Mesendoderm (in vitro differentiated cells): ENCODE measurements at regions not wholly inside any gene's neighbourhood (a gene's known extent, or its start where the extent isn't known, plus 50 kb on each side); places are given as distances from the start of the nearest gene placed in this dataset.

ENCODE experiments used
- DNase-seq: peaks from one replicate; pipeline ENCODE4 v3.0.0; 2013
- H2AK5ac ChIP-seq: 2 replicates; pipeline ENCODE4 v1.6.1; 2013; ENCODE audit warnings: low read length, inconsistent platforms
- H2BK120ac ChIP-seq: 2 replicates; pipeline ENCODE4 v1.6.1; 2013; ENCODE audit warnings: low read depth, mild to moderate bottlenecking, low read length, moderate library complexity, mixed read lengths
- H2BK15ac ChIP-seq: replicated peaks from 2 replicates; pipeline ENCODE4 v1.6.1; 2013; ENCODE audit warnings: low read depth, mild to moderate bottlenecking, moderate library complexity
- H2BK5ac ChIP-seq: 2 replicates; pipeline ENCODE4 v1.6.1; 2013; ENCODE audit warnings: low read length, inconsistent platforms
- H3K18ac ChIP-seq: 2 replicates; pipeline ENCODE4 v1.6.1; 2013; ENCODE audit warnings: mild to moderate bottlenecking, low read length, mixed read lengths
- H3K23ac ChIP-seq: one replicate; pipeline ENCODE4 v1.6.1; 2013; ENCODE audit warnings: low read length
- H3K27ac ChIP-seq: 2 replicates; pipeline ENCODE4 v1.5.1; 2013; ENCODE audit warnings: low read depth, mild to moderate bottlenecking, inconsistent platforms, low read length, moderate library complexity
- H3K27me3 ChIP-seq: 2 replicates; pipeline ENCODE4 v1.6.1; 2013; ENCODE audit warnings: low read length, control low read depth, mild to moderate bottlenecking, inconsistent platforms; ENCODE audit not compliant: insufficient read depth, poor library complexity
- H3K36me3 ChIP-seq: 2 replicates; pipeline ENCODE4 v1.6.1; 2013; ENCODE audit warnings: low read length, inconsistent platforms; ENCODE audit not compliant: control insufficient read depth, insufficient read depth
- H3K4ac ChIP-seq: one replicate; pipeline ENCODE4 v1.6.1; 2013; ENCODE audit warnings: low read depth, mild to moderate bottlenecking, low read length, moderate library complexity
- H3K4me1 ChIP-seq: 2 replicates; pipeline ENCODE4 v1.6.1; 2013; ENCODE audit warnings: low read depth, low read length, inconsistent platforms; ENCODE audit not compliant: control insufficient read depth
- H3K4me2 ChIP-seq: 2 replicates; pipeline ENCODE4 v1.6.1; 2013; ENCODE audit warnings: low read length
- H3K4me3 ChIP-seq: 2 replicates; pipeline ENCODE4 v1.5.1; 2013; ENCODE audit warnings: mild to moderate bottlenecking, low read length
- H3K56ac ChIP-seq: one replicate; pipeline ENCODE4 v1.6.1; 2013; ENCODE audit warnings: low read length
- H3K79me1 ChIP-seq: 2 replicates; pipeline ENCODE4 v1.6.1; 2013; ENCODE audit warnings: low read length, inconsistent platforms
- H3K79me2 ChIP-seq: 2 replicates; pipeline ENCODE4 v1.6.1; 2013; ENCODE audit warnings: mild to moderate bottlenecking, low read length; ENCODE audit not compliant: control insufficient read depth, insufficient read depth
- H3K9ac ChIP-seq: 2 replicates; pipeline ENCODE4 v1.6.1; 2013; ENCODE audit warnings: low read length, inconsistent platforms
- H4K5ac ChIP-seq: one replicate; pipeline ENCODE4 v1.6.1; 2013; ENCODE audit warnings: low read length
- H4K8ac ChIP-seq: one replicate; pipeline ENCODE4 v1.6.1; 2013; ENCODE audit warnings: low read depth, mild to moderate bottlenecking, control low read depth, low read length, moderate library complexity
- WGBS: extraction: QIAGEN DNeasy Blood & Tissue Kit; methylation state at CpG from one replicate; pipeline ENCODE4 v1.1.7; 2013; ENCODE audit warnings: low lambda C conversion rate, missing lambda C conversion rate; ENCODE audit not compliant: insufficient coverage; ENCODE audit errors: extremely low coverage; 5-methylcytosine and 5-hydroxymethylcytosine counted together

DNA sequence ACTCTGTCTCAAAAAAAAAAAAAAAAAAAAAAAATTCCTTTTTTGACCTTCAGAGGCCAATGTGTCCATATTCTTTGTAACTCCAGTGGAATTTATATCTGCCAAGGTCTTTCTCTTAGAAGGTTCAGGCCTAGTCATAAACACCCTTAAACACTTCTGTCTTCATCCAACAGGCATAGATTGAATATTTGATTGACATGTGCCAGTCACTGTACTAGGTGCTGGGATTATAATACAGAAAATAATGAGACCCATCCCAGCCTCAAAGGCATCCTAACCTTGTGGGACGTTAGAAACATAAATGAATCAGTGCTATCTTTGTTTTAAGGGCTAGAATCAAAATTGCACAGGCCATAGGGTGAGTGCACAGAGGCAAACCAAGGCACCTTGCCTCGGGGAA is 62.9 kb upstream of the SERBP1 start:
- Histone ChIP-seq H3K79me1 (no peaks in the 10 kb centered on the region), H3K27ac (no peak overlapping the region), H3K4me2 (no peak overlapping the region)

DNA sequence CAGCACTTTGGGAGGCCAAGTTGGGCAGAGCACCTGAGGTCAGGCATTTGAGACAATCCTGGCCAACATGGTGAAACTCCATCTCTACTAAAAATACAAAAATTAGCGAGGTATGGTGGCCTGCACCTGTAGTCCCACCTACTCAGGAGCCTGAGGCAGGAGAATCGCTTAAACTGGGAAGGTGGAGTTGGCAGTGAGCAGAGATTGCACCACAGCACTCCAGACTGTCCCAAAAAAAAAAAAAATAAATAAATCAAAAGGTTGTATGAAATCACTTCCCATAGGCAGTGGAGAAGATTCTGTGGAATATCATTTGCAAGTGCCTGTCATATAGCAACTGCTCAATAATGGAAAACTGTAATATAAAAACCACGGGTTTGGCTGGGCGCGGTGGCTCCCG is 65.1 kb upstream of the SERBP1 start:
- Histone ChIP-seq H4K5ac (no peak overlapping the region), H3K9ac (no peak overlapping the region), H2BK5ac (no peak overlapping the region), H3K18ac (no peak overlapping the region), H3K27me3 (no peaks in the 10 kb centered on the region), H3K23ac (no peak overlapping the region), H3K4ac (no peak overlapping the region), H3K4me1 (no peaks in the 10 kb centered on the region), H3K36me3 (no peaks in the 10 kb centered on the region), H4K8ac (no peak overlapping the region), H2BK120ac (no peak overlapping the region), H2BK15ac (no peak overlapping the region), H2AK5ac (no peak overlapping the region), H3K4me3 (no peak overlapping the region), H3K79me2 (no peaks in the 10 kb centered on the region), H3K56ac (no peak overlapping the region), H3K27ac (no peak overlapping the region), H3K4me2 (no peak overlapping the region), H3K79me1 (no peaks in the 10 kb centered on the region)
- DNase-seq = no peak
- WGBS = no CpG with 5 or more reads among the region's 6 CpGs

More for the DNA sequence above, 62.9 kb upstream of the SERBP1 start:
- Histone ChIP-seq H3K4ac (no peak overlapping the region), H3K4me1 (no peaks in the 10 kb centered on the region), H3K27me3 (no peaks in the 10 kb centered on the region), H2AK5ac (no peak overlapping the region), H4K8ac (no peak overlapping the region), H2BK15ac (no peak overlapping the region), H3K9ac (no peak overlapping the region), H3K56ac (no peak overlapping the region), H3K79me2 (no peaks in the 10 kb centered on the region), H4K5ac (no peak overlapping the region), H3K36me3 (no peaks in the 10 kb centered on the region), H3K18ac (no peak overlapping the region), H3K4me3 (no peak overlapping the region), H2BK120ac (no peak overlapping the region), H2BK5ac (no peak overlapping the region), H3K23ac (no peak overlapping the region)
- DNase-seq = no peak
- no CpG with 5 or more reads among the region's 2 CpGs for WGBS

DNA sequence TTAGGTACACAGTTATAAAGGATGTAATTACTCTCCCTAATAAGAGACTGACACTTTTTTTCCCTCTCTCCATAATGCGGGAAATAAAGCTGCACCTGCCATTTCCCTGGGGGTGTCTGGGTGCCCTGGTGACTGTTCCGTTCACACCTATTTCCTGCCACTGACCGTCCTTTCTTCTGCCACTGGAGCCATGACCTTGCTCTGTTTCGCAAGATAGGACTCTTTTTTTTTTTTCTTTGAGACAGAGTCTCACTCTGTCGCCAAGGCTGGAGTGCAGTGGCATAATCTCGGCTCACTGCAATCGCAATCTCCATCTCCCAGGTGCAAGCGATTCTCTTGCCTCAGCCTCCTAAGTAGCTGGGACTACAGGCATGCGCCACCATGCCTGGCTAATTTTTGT is 66.1 kb upstream of the SERBP1 start:
- no peak overlapping the region for H2BK120ac ChIP-seq
- H2BK5ac ChIP-seq = no peak overlapping the region
- H3K27ac ChIP-seq = no peak overlapping the region
- no peak overlapping the region for H3K56ac ChIP-seq
- H3K9ac ChIP-seq = no peak overlapping the region
- H3K4me1 ChIP-seq = no peaks in the 10 kb centered on the region
- no peak overlapping the region for H2BK15ac ChIP-seq
- no peak overlapping the region for H3K18ac ChIP-seq
- H2AK5ac ChIP-seq = no peak overlapping the region
- H3K4ac ChIP-seq = no peak overlapping the region
- DNase-seq = no peak
- H3K79me1 ChIP-seq = no peaks in the 10 kb centered on the region
- no peaks in the 10 kb centered on the region for H3K36me3 ChIP-seq
- no peak overlapping the region for H3K4me3 ChIP-seq
- no CpG with 5 or more reads among the region's 9 CpGs for WGBS
- no peak overlapping the region for H3K23ac ChIP-seq
- no peak overlapping the region for H4K8ac ChIP-seq
- H3K79me2 ChIP-seq = no peaks in the 10 kb centered on the region
- no peaks in the 10 kb centered on the region for H3K27me3 ChIP-seq
- no peak overlapping the region for H4K5ac ChIP-seq
- no peak overlapping the region for H3K4me2 ChIP-seq

DNA sequence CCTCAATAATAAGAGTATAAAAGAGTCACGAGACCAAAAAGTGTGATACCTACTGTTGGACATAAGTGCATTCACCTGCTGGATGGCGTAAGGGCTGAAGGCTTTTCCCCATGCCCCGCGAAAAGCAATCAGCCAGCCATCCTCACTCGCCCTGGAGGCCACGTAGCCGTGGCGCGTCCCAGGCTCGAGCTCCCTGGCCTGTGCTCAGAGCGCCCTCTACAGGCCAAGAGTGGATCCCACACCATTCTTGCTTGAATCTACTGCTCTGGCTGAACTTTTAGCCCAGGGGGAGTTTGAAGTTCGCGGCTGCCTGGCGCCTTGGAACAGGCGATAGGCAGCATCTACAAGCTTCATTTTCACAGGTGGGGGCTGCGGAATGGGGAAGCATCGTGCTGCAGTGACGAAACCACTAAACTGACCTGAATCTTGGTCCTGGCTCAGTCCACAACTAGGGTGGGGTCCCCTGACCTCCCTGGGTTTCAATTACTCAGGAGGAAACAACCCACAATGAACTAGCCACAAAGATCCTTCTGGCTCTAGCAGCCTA is 70.3 kb upstream of the SERBP1 start:
- Histone ChIP-seq H3K9ac (no peak overlapping the region), H3K4ac (no peak overlapping the region), H2BK15ac (no peak overlapping the region), H2BK120ac (no peak overlapping the region), H2BK5ac (no peak overlapping the region), H3K27me3 (no peaks in the 10 kb centered on the region), H3K56ac (no peak overlapping the region), H3K79me2 (no peaks in the 10 kb centered on the region), H3K4me3 (no peak overlapping the region), H3K18ac (no peak overlapping the region), H4K5ac (no peak overlapping the region), H3K27ac (no peak overlapping the region), H4K8ac (no peak overlapping the region), H3K4me2 (no peak overlapping the region), H3K4me1 (no peaks in the 10 kb centered on the region), H3K23ac (no peak overlapping the region), H3K36me3 (no peaks in the 10 kb centered on the region), H2AK5ac (no peak overlapping the region), H3K79me1 (no peaks in the 10 kb centered on the region)
- WGBS = no CpG with 5 or more reads among the region's 18 CpGs
- peak; percentile 95 for DNase-seq

DNA sequence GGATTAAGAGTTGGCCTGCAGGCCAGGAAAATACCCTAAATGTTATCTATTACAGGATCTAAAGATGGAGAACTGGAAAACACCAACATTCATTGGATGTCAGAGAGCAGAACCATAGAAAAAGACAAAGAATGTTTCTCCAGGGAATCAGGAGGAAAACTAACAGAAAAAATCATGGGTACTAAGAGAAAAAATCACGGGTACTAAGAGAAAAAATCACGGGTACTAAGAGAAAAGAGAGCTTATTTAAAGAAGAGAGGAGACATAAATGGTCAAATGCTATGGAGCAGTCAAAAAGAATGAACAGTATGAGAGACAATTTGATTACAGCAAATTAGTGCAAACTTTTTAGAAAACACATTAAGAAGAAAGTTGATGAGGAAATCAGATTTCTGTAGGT is 73.8 kb upstream of the SERBP1 start:
- Histone ChIP-seq H3K23ac (no peak overlapping the region), H4K8ac (no peak overlapping the region), H3K79me2 (no peaks in the 10 kb centered on the region), H3K27me3 (no peaks in the 10 kb centered on the region), H3K56ac (no peak overlapping the region), H3K4ac (no peak overlapping the region), H3K4me1 (no peaks in the 10 kb centered on the region), H3K9ac (no peak overlapping the region), H4K5ac (no peak overlapping the region), H3K18ac (no peak overlapping the region), H3K27ac (no peak overlapping the region), H2BK120ac (no peak overlapping the region), H3K79me1 (no peaks in the 10 kb centered on the region), H2BK5ac (no peak overlapping the region), H3K4me2 (no peak overlapping the region), H3K4me3 (no peak overlapping the region), H2BK15ac (no peak overlapping the region), H3K36me3 (no peaks in the 10 kb centered on the region), H2AK5ac (no peak overlapping the region)
- no peak for DNase-seq
- no CpG with 5 or more reads among the region's 2 CpGs for WGBS
